ENCODE measurements at regions not wholly inside any gene's neighbourhood (a gene's known extent, or its start where the extent isn't known, plus 50 kb on each side); places are given as distances from the start of the nearest gene placed in this dataset.
"Not testable (repeated sequence)": the region's sequence is repeated elsewhere in the genome, so short reads cannot be mapped to it uniquely, and the experiment has no call there.

DNA sequence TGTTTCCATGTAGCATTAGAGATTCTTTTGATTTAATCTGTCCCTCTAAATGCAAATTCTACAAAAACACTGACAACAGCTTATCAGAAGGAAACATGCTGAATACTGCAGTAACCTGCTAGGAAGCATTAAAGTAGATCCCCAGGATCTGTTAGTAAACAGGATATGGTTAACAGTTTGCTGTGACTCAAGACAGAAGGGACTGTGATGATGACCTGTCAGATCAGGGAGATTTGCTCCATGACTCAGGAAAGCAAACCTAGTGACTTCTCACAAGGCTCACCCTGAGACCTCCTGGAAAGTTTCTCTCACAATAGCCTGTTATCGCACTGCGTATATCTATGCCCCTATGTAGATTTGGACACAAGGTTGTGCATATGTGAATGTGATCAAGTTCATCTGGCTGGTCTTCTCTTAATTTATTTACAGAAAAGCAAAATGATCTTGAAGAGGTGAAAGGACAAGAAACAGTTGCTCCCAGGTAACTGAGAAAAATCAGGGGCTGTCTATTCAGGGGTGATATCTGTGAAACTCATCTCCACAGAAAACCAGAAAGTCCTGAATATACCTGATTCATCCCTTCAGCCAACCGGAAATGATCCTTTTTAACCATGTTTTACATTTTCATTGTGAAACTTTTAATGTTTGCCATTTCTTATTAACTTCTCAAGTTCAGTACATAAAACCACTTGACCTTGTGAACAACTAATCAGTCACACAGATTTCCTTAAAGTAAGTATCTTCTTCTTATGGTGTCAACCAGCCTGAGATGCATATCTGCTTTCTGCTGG, 333.1 kb upstream of the COX7C start:
- CTCF ChIA-PET (ENCODE audit: low intra/inter-chr PET ratio, low total read pairs); H3K79me2 ChIP-seq (ENCODE audit: insufficient read depth, low read length); DNase-seq (ENCODE audit: low spot score); POLR2A ChIA-PET; H3K9me3 ChIP-seq (ENCODE audit: low read length); H3K9ac ChIP-seq (ENCODE audit: insufficient read depth, low read depth, low read length); H2AFZ ChIP-seq (ENCODE audit: low read length); ATAC-seq; FAIRE-seq; in situ Hi-C loops (cut with HindIII; ENCODE audit: extremely low pct_ligation_motif_present, low pct_unique_long_range_greater_than_20kb); H4K20me1 ChIP-seq (ENCODE audit: insufficient read depth, low read length); intact Hi-C loops (cut with micrococcal nuclease; ENCODE audit: unreplicated experiment); H3K27ac ChIP-seq (ENCODE audit: extremely low read length, insufficient read depth, low read length); H3K4me2 ChIP-seq (ENCODE audit: low read depth, low read length); BruUV-seq (replicated peaks); H3K36me3 ChIP-seq (replicated peaks in 1 of 2; ENCODE audit: control insufficient read depth in 1 of 2, insufficient read depth in 2 of 2, low read length in 2 of 2); H3K4me1 ChIP-seq (ENCODE audit: insufficient read depth, low read length); H3K4me3 ChIP-seq (replicated peaks in 1 of 3; ENCODE audit: insufficient read depth in 1 of 3, low read depth in 2 of 3, low read length in 3 of 3); H3K27me3 ChIP-seq (ENCODE audit: control insufficient read depth in 1 of 2, insufficient read depth in 2 of 2, low read length in 2 of 2): not testable (repeated sequence)
- WGBS (ENCODE audit: low lambda C conversion rate), result 59% methylated on average over 3 of the region's 3 CpGs

DNA sequence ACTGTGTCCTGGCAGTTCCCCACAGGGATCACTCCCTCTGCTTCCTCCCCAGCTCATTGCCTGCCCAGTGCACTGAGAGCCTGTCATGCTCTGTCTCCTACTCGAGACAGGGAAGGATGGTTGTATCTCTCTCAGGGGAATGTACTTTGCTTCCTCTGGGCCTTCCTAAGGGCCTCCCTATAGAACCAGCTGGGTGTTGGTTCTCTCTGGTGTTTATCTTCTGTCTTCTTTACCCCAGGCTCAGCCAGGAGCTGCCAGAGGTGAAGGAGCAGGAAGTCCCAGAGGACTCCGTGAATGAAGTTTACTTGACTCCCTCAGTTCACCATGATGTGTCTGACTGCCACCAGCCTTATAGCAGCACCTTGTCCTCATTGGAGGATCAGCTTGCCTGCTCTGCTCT, 330.3 kb upstream of the COX7C start:
- 0% methylated on average over 1 of the region's 2 CpGs for WGBS (ENCODE audit: low lambda C conversion rate)

DNA sequence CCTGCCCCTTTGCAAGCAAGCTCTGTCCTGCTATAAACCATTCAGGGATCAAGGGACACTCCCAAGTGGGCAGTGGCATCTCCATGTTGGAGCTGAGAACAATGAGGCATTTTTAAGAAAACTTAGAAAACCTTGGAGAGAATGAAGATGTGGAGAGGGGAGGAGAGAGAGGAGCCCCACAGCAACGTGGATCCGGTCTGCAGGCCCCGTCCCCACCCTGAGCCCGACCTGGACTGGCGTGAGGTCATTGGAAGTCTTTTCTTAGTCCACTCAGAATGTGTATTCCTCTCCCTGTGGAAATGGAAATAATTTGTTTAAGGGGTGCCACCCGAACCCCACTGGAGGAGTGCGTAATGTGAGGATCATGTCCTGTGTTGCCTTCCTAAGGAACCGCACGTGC, 328.0 kb upstream of the COX7C start:
- H3K9me3 ChIP-seq (ENCODE audit: low read length); H3K9ac ChIP-seq (ENCODE audit: insufficient read depth, low read depth, low read length); CTCF ChIA-PET (ENCODE audit: low intra/inter-chr PET ratio, low total read pairs); DNase-seq (ENCODE audit: low spot score); intact Hi-C loops (cut with micrococcal nuclease; ENCODE audit: unreplicated experiment); H2AFZ ChIP-seq (ENCODE audit: low read length); H3K27me3 ChIP-seq (ENCODE audit: control insufficient read depth in 1 of 2, insufficient read depth in 2 of 2, low read length in 2 of 2); H3K79me2 ChIP-seq (ENCODE audit: insufficient read depth, low read length); FAIRE-seq; BruUV-seq (replicated peaks); ATAC-seq; POLR2A ChIA-PET; H3K4me3 ChIP-seq (replicated peaks in 1 of 3; ENCODE audit: insufficient read depth in 1 of 3, low read depth in 2 of 3, low read length in 3 of 3); in situ Hi-C loops (cut with HindIII; ENCODE audit: extremely low pct_ligation_motif_present, low pct_unique_long_range_greater_than_20kb); H3K36me3 ChIP-seq (replicated peaks in 1 of 2; ENCODE audit: control insufficient read depth in 1 of 2, insufficient read depth in 2 of 2, low read length in 2 of 2); H3K4me2 ChIP-seq (ENCODE audit: low read depth, low read length); H3K4me1 ChIP-seq (ENCODE audit: insufficient read depth, low read length); H4K20me1 ChIP-seq (ENCODE audit: insufficient read depth, low read length); H3K27ac ChIP-seq (ENCODE audit: extremely low read length, insufficient read depth, low read length): not testable (repeated sequence)
- WGBS (ENCODE audit: low lambda C conversion rate), result 11% methylated on average over 7 of the region's 9 CpGs

More for the DNA sequence above, 330.3 kb upstream of the COX7C start:
- H3K36me3 ChIP-seq (replicated peaks in 1 of 2; ENCODE audit: control insufficient read depth in 1 of 2, insufficient read depth in 2 of 2, low read length in 2 of 2); BruUV-seq (replicated peaks); in situ Hi-C loops (cut with HindIII; ENCODE audit: extremely low pct_ligation_motif_present, low pct_unique_long_range_greater_than_20kb); H3K27me3 ChIP-seq (ENCODE audit: control insufficient read depth in 1 of 2, insufficient read depth in 2 of 2, low read length in 2 of 2); intact Hi-C loops (cut with micrococcal nuclease; ENCODE audit: unreplicated experiment); H3K9me3 ChIP-seq (ENCODE audit: low read length); ATAC-seq; H3K27ac ChIP-seq (ENCODE audit: extremely low read length, insufficient read depth, low read length); H3K9ac ChIP-seq (ENCODE audit: insufficient read depth, low read depth, low read length); POLR2A ChIA-PET; CTCF ChIA-PET (ENCODE audit: low intra/inter-chr PET ratio, low total read pairs); H3K4me2 ChIP-seq (ENCODE audit: low read depth, low read length); H3K4me3 ChIP-seq (replicated peaks in 1 of 3; ENCODE audit: insufficient read depth in 1 of 3, low read depth in 2 of 3, low read length in 3 of 3); H3K4me1 ChIP-seq (ENCODE audit: insufficient read depth, low read length); H4K20me1 ChIP-seq (ENCODE audit: insufficient read depth, low read length); H3K79me2 ChIP-seq (ENCODE audit: insufficient read depth, low read length); H2AFZ ChIP-seq (ENCODE audit: low read length); FAIRE-seq; DNase-seq (ENCODE audit: low spot score): not testable (repeated sequence)

DNA sequence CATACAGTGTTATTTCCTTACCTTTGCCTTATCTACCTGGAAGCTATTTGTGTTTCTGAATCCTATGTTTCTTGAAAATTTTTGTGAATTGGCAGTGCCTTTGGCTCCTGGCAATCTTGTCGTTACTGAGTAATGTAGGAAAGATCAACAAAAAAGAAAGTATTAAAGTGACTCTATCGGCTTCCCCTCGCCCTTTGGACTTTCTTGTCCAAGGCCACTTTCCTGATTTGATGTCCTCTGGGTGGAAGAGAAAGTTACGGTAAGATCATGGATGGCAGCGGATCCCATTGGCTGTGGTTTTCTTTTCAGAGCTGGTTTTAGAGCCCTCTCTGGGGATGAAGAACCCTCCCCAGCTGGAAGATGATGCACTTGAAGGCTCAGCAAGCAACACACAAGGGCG, 324.9 kb upstream of the COX7C start:
- BruUV-seq (replicated peaks); H3K4me2 ChIP-seq (ENCODE audit: low read depth, low read length); POLR2A ChIA-PET; H4K20me1 ChIP-seq (ENCODE audit: insufficient read depth, low read length); H3K79me2 ChIP-seq (ENCODE audit: insufficient read depth, low read length); CTCF ChIA-PET (ENCODE audit: low intra/inter-chr PET ratio, low total read pairs); FAIRE-seq; H3K4me3 ChIP-seq (replicated peaks in 1 of 3; ENCODE audit: insufficient read depth in 1 of 3, low read depth in 2 of 3, low read length in 3 of 3); H3K27me3 ChIP-seq (ENCODE audit: control insufficient read depth in 1 of 2, insufficient read depth in 2 of 2, low read length in 2 of 2); ATAC-seq; intact Hi-C loops (cut with micrococcal nuclease; ENCODE audit: unreplicated experiment); H2AFZ ChIP-seq (ENCODE audit: low read length); H3K4me1 ChIP-seq (ENCODE audit: insufficient read depth, low read length); H3K27ac ChIP-seq (ENCODE audit: extremely low read length, insufficient read depth, low read length); H3K9me3 ChIP-seq (ENCODE audit: low read length); DNase-seq (ENCODE audit: low spot score); H3K9ac ChIP-seq (ENCODE audit: insufficient read depth, low read depth, low read length); in situ Hi-C loops (cut with HindIII; ENCODE audit: extremely low pct_ligation_motif_present, low pct_unique_long_range_greater_than_20kb); H3K36me3 ChIP-seq (replicated peaks in 1 of 2; ENCODE audit: control insufficient read depth in 1 of 2, insufficient read depth in 2 of 2, low read length in 2 of 2): not testable (repeated sequence)
- 26% methylated on average over 5 of the region's 6 CpGs for WGBS (ENCODE audit: low lambda C conversion rate)

All from HepG2 (cell line).